Ishikawa (cell line): ENCODE measurements at regions not wholly inside any gene's neighbourhood (a gene's known extent, or its start where the extent isn't known, plus 50 kb on each side); places are given as distances from the start of the nearest gene placed in this dataset.

Experiments used
- CEBPB ChIP-seq: IDR thresholded peaks from 2 replicates; pipeline ENCODE4 v1.6.1; 2012
- EGR1 ChIP-seq: IDR thresholded peaks from 2 replicates; pipeline ENCODE4 v1.6.1; 2012
- FOXM1 ChIP-seq: IDR thresholded peaks from 2 replicates; pipeline ENCODE4 v1.6.1; 2012; ENCODE audit warnings: low read depth, borderline replicate concordance
- MAX ChIP-seq: IDR thresholded peaks from 2 replicates; pipeline ENCODE4 v1.6.1; 2012
- RAD21 ChIP-seq: IDR thresholded peaks from 2 replicates; pipeline ENCODE4 v1.6.1; 2012; ENCODE audit warnings: low read depth
- REST ChIP-seq: IDR thresholded peaks from 2 replicates; pipeline ENCODE4 v1.6.1; 2012; ENCODE audit warnings: low read depth, mild to moderate bottlenecking
- TAF1 ChIP-seq: IDR thresholded peaks from 2 replicates; pipeline ENCODE4 v1.6.1; 2012; ENCODE audit warnings: low read depth, mild to moderate bottlenecking
- TCF12 ChIP-seq: IDR thresholded peaks from 2 replicates; pipeline ENCODE4 v1.6.1; 2012; ENCODE audit warnings: low read depth
- TEAD4 ChIP-seq: IDR thresholded peaks from 2 replicates; pipeline ENCODE4 v1.6.1; 2012
- USF1 ChIP-seq: IDR thresholded peaks from 2 replicates; pipeline ENCODE4 v1.6.1; 2012
- YY1 ChIP-seq: IDR thresholded peaks from 2 replicates; pipeline ENCODE4 v1.6.1; 2012; ENCODE audit warnings: low read depth
- ZBTB7A ChIP-seq: IDR thresholded peaks from 2 replicates; pipeline ENCODE4 v1.6.1; 2012; ENCODE audit warnings: low read depth

GRCh38 chr1:195894411-195894810, 713.8 kb downstream of the KCNT2 start:
- TF ChIP-seq TCF12 (no peak), USF1 (no peak), ZBTB7A (no peak), REST (no peak), EGR1 (no peak), RAD21 (no peak), FOXM1 (no peak), TEAD4 (no peak), TAF1 (no peak), CEBPB (no peak), MAX (no peak), YY1 (no peak)
